SK-N-SH (cell line): ENCODE measurements at regions not wholly inside any gene's neighbourhood (a gene's known extent, or its start where the extent isn't known, plus 50 kb on each side); places are given as distances from the start of the nearest gene placed in this dataset.

Source experiments
- EP300 ChIP-seq, 2 experiments: IDR thresholded peaks; 2 replicates each; pipeline versions ENCODE4 v1.4.0 to v1.6.1; 2012; ENCODE audit warnings: borderline replicate concordance in 1 of 2, low read depth in 1 of 2, low read length in 1 of 2
- TF ChIP-seq, protein P1 (sequence below): fragments of 200-600 bp; sonication (generic); IDR thresholded peaks from 2 replicates; pipeline ENCODE4 v1.6.1; 2017; ENCODE audit warnings: antibody characterized with exemption, mild to moderate bottlenecking, moderate library complexity

DNA sequence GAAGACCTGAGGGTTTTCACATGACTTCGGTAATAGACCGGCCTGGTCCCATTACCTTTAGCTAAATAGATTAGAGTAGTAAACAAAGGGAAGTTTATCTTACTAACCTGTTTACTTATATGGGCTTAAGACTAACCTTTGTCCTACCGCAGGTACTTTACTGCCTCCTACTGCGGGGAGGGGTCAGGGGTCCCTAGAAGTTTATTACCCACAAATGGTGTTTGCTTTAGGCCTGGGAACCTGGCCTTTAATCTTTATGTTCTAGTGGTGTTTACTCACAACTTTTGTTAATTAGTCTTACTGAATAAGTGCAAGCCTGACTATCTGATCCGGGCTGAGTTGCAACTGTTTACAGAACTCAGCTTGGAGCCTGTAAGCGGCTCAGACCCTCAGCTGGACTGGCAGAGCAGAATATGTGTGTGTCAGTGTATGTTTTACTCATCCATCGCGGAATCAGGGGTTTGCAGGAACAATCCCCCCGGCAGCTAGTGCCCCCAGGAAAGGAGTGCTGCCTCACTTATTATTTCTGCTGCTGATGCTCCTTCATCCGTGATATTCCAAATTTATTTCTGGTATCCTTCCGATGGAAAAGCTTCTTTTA lies 578.9 kb upstream of the SEMA3D start:
- no peak for TF ChIP-seq EP300 (IDR thresholded peaks at IDR 0.05; ENCODE audit: borderline replicate concordance in 1 of 2, low read depth in 1 of 2, low read length in 1 of 2)
- TF ChIP-seq, protein P1, sequence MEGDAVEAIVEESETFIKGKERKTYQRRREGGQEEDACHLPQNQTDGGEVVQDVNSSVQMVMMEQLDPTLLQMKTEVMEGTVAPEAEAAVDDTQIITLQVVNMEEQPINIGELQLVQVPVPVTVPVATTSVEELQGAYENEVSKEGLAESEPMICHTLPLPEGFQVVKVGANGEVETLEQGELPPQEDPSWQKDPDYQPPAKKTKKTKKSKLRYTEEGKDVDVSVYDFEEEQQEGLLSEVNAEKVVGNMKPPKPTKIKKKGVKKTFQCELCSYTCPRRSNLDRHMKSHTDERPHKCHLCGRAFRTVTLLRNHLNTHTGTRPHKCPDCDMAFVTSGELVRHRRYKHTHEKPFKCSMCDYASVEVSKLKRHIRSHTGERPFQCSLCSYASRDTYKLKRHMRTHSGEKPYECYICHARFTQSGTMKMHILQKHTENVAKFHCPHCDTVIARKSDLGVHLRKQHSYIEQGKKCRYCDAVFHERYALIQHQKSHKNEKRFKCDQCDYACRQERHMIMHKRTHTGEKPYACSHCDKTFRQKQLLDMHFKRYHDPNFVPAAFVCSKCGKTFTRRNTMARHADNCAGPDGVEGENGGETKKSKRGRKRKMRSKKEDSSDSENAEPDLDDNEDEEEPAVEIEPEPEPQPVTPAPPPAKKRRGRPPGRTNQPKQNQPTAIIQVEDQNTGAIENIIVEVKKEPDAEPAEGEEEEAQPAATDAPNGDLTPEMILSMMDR: no peak
